ENCODE measurements at regions not wholly inside any gene's neighbourhood (a gene's known extent, or its start where the extent isn't known, plus 50 kb on each side); places are given as distances from the start of the nearest gene placed in this dataset.

DNA sequence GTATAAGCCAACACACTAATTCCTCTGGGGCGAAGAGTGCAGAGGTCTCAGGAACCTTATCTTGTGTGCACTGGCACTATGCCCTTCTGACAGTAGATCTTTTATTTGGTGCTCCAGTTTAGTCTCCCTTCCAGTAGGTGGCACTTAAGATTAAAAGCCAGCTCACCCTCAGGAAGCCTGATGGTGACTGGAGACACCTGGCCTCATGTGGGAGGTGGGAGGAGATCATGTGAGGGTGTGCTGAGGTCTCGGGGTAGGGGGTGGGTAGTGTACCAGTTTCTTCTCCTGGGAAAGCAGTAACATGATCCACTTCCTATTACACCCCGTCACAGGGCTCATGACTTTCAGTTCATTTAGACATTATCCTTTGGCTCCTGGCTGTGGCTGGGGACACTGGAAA is 654.9 kb downstream of the ADCYAP1 start:
- DNase-seq = no peak

DNA sequence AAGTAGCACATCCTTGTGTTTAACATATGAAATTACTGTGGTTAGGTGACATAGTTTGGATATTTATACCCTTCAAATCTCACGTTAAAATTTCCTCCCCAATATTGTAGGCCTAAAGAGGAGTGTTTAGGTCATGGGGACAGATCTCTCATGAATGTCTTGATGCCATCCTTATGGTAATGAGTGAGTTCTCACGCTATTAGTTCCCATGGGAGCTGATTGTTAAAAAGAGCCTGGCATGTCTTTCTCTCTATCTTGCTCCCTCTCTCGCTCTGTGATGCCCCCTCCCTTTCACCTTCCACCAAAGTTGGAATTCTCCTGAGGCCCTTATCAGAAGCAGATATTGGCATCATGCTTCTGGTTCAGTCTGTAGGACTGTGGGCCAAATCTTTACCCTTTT is 660.1 kb downstream of the ADCYAP1 start:
- DNase-seq = no peak

DNA sequence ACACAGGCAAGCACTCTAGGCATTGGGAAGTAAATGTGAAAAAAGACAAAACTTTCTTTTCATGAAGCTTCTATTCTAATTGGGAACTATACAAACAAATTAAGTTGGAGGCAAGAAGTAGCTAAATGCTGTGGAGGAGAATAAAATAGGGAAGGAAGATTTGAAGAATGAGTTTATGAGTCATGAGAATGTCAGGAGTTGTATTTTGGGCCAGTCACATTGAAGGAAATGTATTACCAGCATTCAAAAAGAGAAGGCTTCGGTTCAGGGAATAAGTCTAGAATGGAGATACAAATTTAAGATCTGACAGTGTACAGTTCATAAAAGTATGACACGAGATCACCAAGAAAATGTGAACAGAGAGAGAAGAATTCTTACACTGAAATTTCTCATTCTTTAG is 666.5 kb downstream of the ADCYAP1 start:
- no peak for DNase-seq

DNA sequence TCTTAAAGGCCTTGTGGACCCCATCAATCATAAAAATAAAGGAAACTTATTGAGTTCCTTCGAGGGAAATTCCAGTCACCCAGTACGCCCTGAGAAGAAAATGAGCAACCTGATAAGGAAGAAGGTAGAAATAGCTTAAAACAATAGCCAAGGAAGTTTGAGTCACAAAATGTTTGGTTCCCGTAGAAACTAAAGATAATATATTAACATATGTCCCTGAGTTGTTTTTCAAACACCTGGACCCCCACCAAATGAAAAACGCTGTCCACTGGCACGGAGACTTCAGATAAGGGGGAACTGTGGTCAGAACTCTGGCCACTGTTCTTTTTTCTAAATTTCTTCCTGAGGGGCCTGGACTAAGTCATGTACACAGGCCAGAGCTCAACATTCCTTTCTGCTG is 669.1 kb downstream of the ADCYAP1 start:
- DNase-seq = no peak

DNA sequence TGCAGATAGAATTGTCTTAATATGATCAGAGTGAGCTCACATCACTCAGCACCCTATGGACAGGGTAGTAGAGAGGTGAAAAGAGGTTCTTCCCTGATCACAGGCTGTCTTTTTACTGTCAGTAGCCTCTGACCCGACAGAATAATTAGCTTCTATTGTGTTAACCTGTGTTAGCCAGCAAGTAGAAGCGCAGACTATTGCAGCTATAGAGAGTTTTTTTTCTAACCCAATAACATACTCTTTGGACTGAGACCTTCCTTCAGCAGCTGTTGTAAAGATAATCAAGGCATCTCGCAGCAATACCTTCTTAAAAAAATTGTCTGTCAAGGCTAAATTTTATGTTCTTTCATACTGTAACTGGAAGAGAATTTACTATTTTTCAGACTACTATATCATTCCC is 670.4 kb downstream of the ADCYAP1 start:
- DNase-seq = no peak

DNA sequence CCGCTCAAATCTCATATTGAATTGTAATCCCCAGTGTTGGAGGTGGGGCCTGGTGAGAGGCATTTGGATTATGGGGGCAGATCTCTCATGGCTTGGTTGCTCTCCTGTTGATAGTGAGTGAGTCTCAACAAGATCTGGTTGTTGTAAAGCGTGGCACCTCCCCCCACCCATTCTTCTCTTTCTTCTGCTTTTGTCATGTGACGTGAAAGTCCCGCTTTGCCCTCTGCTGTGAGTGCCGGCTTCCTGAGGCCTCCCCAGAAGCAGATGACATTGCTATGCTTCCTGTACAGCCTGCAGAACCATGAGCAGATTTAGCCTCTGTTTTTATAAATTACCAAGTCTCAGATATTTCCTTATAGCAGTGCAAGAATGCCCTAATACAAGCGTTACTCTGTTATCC is 673.8 kb downstream of the ADCYAP1 start:
- DNase-seq = no peak

DNA sequence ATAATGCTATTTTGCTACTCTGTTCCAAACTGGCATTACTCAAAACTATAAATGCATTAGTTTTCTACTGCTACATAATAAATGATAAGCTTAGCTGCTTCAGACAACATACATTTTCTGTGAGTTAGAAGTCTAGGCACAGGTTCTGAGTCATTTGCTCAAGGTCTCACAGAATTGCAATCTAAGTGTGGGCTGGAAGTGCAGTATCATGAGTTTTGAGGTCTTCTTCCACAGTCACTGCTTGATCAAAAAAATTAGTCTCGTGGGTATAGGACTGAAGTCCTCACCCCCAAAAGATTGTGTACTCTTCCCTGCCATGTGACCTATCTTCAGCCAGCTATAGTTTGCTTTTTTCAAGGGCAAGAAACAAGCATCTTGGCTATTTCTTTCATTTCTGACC is 676.9 kb downstream of the ADCYAP1 start:
- no peak for DNase-seq

DNA sequence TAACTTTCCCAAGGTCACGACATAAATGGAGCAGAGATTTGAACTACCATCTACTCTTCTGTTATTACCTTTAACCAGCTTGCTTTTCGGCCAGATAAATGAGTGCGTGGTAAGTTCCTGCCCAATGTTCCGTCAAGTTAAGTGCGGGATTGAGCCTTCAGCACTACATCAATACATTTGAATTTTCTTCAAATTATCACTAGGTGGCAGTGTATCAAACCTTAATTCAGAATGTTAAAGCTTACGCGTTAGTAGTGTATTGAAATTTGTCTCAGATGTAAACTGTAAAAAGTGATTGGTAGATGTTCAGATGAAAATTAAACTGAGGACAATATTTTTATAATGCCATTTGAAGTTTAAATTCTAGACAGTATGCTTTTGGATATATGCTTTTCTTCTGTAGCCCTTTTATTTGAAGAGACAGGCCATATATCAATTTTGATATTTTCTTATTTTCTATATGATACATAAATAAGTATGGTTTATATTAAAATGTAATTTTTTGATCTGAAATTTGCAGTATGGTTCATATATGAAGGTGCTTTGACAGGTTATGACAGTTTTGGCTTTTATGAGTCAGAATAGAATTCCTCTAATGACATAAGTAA is 681.3 kb downstream of the ADCYAP1 start:
- peak; percentile 7 to 12 for DNase-seq

DNA sequence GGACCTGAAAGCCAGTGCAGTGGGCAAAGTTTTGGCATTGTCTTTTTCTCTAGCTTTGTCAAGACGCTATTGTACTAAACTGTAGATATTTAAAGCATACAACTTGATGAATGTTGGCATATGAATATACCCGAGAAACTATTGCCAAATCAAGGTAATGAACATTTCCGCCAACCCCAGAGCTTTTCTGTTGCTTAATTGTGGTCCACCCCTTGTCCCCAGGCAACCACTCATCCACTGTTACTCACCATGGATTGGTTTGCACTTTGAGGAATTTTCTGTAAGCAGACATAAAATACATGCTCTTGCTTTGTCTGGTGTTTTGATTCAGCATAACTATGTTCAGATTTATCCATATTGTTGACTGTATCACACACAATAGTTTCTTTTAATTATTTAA is 688.4 kb downstream of the ADCYAP1 start:
- DNase-seq = no peak

DNA sequence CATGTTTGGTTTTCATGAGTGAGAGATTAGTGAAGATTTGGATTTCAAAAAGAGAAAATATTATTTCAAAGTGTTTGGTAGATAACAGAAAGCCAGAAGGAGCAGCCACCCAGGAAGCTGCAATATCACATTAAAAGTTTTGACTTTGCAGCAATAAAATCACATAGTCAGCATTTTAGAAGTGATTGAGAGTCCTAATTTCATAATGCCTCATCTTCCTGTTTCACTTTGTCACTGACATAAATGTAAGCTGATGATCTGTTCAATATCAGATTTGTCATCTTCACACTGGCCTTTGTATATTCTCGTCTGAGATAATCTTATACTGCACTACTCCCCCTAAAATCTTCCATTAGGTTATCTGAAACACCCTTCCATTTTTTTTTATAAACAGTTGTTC is 690.5 kb downstream of the ADCYAP1 start:
- no peak for DNase-seq

DNA sequence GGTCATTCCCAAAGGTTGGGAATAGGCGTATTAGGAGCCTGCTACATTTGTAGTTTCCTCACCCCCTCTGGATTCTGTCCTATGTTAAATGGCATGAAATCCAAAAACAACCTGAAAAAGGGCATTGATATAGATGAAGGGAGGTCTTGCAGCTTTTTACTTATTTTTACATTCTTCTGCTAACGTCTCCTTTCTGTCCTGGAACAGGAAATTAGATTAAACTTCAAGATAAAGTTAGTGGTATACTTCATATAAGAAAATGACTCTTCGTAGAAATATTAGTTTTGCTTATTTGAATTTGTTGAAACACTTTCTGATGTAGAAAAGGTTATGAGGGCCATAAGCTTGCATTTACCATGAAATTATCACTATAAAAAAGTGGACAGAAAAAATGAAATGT is 694.5 kb downstream of the ADCYAP1 start:
- DNase-seq = no peak

DNA sequence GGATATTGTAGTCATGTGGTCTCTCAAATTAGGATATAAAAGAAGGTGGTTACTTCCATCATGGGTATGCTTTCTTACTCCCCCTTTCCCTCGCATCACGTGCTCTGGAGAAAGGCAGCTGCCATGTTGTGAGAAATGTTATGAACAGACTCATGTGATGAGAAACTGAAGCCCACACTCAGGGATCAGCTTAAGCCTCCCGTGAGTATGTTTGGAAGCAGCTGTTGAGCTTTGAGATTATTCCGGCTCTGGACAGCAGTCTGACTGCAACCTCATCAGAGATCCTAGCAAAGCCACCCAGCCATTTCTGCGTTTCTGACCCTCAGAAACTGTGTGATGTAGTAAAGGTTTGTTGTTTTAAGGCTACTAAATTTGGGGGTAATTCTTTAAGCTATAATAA is 700.1 kb downstream of the ADCYAP1 start:
- no peak for DNase-seq

DNA sequence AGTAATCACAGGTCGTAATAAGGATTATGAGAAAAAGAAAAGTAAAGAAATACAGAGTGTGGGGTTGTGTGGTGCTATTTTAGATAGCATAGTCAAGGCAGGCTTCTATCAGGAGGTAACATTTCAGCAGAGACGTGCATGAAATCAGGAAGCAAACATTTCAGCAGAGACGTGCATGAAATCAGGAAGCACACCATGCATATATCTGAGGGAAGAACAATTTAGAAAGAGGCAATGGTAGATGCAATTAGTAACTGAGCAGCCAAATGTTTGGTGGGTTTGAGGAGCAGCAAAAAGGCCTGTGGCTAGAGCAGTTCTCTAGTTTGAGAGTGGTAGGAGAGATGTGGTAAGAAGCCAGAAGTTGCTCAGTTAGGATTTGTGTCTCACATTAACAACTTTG is 713.7 kb downstream of the ADCYAP1 start:
- no peak for DNase-seq

DNA sequence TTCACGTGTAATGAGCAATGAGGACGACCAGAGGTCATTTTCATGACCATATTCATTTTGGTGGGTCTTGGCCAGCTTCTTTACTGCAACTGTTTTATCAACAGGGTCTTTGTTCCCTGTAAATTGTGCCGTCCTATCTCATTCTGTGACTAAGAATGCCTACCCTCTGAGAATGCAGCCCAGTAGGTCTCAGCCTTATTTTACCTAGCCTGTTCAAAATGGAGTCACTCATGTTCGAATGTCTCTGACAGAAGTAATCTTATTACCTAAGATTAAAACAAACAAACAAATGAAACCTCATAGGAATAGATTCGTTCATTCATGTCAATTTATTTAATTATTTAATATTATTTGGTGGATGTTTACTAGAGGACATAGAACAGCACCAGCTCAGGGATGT is 714.8 kb downstream of the ADCYAP1 start:
- no peak for DNase-seq

DNA sequence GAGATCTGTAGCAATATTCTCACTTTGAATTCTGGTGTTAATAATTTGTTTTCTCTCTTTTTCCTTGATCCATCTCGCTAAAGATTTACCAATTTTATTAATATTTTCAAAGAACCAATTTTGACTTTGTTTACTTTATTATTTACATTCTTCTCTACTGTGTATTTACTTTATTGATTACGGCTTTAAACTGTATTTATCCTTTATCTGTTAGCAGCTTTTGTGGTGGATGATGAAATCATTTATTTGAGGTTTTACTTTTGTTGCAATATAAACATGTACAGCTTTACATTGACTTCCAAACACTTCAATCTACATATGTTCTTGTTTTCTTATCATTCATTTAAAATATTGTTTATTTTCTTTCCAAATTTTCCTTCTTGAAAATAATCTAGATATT is 719.9 kb downstream of the ADCYAP1 start:
- DNase-seq = no peak

DNA sequence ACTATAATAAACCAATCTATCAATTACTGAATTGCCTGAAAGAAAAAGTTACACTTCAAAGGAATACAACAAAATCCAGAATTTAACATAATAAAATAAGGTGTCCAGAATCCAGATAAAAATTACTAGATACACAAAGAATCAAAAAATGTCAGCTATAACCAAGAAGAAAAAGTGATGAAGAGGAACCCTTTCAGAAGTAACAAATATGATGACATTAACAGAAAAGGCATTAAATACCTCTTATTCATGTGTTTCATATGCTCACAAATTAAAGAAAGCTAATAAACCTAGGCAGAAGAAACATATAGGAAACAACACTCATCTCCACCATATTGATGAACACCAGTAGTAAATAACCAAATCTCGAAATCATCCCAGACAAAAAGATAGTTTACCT is 722.8 kb downstream of the ADCYAP1 start:
- no peak for DNase-seq

DNA sequence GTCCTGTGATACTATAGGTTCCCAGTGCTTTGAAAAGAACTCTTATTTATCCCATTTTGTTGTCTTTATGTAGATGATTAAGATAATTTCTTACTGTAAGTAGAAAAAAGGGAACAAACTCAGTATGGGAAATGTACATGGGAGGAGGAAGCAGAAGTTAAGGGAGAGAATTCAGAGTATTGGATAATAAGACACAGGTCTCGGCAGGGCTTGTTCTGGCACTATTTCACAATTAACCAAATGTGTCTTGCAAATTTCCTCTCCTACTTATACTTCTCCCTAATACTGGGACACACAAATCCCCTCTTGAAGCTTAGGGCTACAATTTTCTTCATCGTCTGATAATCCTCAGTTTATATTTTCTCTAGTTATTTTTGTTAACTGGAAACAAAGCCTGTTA is 744.0 kb downstream of the ADCYAP1 start:
- no peak for DNase-seq

DNA sequence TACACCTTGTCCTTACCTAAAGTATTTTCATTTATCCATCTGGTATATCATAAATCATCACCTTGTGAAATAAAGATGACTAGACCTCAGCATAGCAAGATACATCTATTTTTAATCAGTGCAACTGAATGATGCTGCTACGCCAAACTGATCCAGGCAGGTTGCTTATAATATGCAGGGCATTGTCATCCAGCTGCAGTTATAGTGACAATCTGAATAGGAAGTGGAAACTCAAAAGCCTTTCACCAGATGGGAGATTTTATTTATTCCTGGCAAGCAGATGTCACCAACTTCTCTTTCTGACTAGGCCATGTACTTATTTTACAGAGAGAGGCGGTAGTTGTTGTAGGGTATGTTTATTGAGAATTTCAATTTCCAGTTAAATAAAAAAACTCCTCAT is 747.3 kb downstream of the ADCYAP1 start:
- no peak for DNase-seq

DNA sequence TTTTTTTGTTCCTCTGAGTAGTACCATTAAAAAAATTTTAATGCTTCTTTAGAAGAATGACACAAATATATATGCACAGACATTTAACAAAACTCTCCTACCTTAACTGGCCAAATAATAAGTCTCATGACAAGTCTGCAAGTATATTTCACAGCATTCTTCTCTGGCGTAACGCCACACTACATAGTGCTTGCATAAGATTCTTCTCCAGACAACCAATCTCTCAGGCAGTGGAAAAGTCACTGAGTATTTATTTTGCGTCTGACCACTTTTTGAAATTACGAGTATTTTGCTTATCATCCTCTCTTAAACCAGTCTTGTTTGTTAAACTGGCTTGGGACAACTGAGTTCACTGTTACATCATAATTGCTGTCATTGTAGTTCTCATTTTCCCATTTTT is 749.2 kb downstream of the ADCYAP1 start:
- no peak for DNase-seq

DNA sequence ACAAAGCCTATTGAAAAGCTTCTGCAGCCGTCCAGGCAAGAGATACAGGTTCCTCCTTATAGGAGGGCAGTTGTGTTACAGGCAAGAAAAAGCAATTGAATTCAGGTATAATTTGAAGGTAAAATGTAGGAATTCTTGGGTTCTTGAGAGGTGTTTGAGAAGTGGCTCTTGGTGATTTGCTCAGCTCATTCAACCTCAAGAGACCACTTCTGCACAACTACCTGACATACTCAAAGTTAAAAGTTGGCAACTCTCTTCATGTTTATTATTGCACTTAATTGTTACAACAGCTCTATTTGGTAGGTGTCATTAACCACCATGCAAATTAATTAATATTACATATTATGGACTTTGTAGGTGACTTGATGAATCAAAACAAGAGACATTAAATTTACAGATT is 753.2 kb downstream of the ADCYAP1 start:
- peak; percentile 14 to 37 for DNase-seq

DNA sequence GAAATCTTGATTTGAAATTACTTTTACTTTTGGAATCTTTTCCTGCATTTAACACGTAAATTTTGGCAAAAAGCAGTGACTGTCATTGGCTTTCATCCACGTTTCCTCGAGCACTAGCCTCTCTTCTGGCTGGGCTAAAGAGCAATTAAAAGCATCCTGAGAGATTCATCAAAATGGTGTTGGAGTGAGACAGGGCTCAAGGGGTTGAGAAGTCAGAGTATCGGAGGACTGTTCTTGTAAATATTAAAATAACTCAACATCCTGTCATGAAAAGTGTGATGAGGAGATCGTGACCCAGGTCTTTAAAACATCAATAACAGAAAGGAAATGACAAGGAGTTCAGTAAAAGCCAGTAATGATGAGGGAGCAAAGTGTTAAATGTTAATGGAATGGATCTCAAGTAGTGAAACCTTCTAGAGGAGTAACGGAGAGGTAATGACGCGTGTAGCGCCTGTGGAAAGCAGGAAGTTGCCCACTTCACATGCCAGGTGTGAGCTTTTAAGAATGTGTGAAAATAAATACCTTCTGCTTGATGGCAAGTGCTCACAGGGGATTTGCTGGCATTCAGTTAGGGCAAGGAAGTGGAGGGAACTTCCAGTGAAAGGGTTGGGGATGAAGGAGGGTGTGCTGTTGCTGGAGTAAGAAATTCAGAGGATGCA is 754.4 kb downstream of the ADCYAP1 start:
- peak; percentile 16 to 26 for DNase-seq

DNA sequence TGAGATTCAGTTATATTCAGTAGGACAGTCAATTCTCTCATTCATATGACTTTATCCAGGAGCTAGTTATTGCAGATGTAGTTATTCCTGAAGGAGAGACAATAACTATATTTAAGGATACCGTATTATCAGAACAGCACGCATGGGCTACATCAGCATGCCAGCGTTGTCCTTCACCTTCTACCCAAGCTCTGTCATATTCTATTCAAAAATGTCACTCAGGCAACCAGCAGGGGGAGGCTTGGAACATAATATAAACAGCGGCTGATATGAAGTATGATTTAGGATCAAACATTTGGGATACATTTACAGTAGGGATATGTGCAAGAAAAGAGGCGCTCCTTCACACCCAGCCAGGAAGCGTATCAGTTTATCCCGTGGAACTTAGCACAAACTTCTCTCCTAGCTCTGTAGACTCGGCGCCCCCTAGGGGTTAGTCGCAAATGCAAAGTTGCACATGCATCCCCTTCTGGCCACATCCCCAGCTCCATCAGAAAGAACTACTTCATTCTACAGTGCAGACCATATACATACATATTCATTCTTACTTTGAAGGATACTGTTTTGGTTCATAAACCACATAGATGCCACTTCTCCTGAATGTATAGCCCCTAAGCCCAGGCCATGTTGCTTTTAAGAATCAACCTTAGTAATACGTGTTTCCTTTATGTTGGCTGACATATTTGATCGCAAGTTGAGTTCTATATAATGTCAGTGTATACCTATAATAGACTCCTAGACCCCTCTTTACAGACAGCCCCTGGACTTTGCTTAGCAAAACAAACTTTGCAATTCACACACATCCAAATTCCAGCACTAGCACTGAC is 759.4 kb downstream of the ADCYAP1 start:
- DNase-seq = no peak

DNA sequence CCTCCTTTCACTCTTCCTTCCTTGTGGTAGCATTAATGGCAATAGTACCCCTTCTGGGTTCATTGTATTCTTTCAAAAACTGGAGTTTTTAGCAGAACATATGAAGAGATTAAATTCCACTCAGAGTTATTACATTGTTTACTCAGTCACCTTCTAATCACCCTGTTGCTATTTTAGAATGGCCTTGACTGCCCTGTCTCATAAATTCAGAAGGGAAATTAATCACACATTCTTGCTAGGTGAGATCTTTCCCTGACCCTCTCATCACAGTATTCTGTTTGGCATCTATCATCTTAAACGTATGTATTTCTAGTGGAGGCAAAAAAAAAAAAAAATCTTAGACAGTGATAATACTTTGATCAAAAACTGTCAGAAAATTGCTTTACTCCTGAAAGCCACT is 760.4 kb downstream of the ADCYAP1 start:
- no peak for DNase-seq
